ENCODE measurements at regions not wholly inside any gene's neighbourhood (a gene's known extent, or its start where the extent isn't known, plus 50 kb on each side); places are given as distances from the start of the nearest gene placed in this dataset.
"Not testable (repeated sequence)": the region's sequence is repeated elsewhere in the genome, so short reads cannot be mapped to it uniquely, and the experiment has no call there.

DNA sequence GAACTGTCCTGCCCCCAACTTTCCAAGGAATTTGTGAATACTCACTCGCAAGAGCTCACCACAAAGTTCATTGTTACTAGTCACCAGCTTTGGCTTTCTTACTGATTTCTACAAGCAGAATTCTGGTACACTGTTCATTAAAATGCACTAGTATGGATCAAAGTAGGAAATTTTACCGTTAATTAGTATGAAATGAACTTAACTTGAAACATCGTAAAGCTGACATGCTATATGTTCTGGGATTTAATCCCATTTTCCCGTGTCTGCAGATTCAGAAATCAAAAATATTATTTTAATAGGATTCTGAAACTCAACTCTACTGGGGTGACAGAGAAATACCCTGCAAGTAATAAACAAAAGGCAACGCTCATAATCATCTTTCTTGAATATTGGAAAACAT is 399.3 kb downstream of the DOK5 start:
- FAIRE-seq (no peak), DNase-seq (ENCODE audit: low spot score) (no peak)

- no peak for FAIRE-seq
- DNase-seq (ENCODE audit: low spot score), result no peak
These were observed 397.0 kb downstream of the DOK5 start for GRCh38 chr20:54872440-54872839.

- no peak for DNase-seq (ENCODE audit: low spot score)
- no peak for FAIRE-seq
These were observed 394.4 kb downstream of the DOK5 start for GRCh38 chr20:54869765-54870164.

DNA sequence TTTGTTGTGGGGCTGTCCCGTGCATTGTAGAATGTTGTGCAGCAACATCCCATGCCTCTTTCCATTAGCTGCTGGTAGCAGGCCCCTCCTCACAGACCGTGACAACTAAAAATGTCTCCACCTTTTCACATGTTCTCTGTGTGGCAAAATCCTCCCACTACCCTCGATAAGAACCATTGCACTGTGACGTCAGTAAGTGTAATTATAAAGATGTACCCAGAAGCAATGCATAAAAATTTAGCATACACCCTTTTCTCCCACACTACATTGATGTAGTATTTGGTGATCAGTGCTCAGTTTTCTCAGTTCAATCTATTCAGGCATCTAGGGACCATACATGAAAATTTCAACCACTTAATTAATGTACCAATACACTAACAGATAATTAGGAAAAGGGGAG is 389.9 kb downstream of the DOK5 start:
- FAIRE-seq, result no peak

DNA sequence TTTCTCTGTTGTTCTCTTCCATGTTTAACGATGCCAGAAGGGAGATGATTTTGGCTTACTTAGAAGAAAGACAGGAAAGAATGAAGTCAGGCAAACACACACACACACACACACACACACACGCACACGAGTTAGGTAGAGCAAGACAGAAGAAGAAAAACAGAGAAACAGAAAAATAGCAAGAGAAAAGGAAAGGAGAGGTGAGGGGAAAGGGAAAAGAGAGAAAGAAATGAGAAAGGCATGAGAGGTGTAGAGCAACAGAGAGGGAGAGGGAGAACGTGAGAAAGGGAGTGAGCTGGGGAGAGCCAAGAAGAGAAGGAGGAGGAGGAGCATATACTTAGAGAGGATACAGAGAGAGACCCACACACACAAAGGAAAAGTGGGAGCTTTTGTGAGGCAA is 385.3 kb downstream of the DOK5 start:
- no peak for FAIRE-seq
- DNase-seq (ENCODE audit: low spot score), result no peak

More for the DNA sequence above, 389.9 kb downstream of the DOK5 start:
- no peak for DNase-seq (ENCODE audit: low spot score)

- FAIRE-seq (no peak), DNase-seq (ENCODE audit: low spot score) (no peak)
These were observed 380.8 kb downstream of the DOK5 start for GRCh38 chr20:54856202-54856601.

DNA sequence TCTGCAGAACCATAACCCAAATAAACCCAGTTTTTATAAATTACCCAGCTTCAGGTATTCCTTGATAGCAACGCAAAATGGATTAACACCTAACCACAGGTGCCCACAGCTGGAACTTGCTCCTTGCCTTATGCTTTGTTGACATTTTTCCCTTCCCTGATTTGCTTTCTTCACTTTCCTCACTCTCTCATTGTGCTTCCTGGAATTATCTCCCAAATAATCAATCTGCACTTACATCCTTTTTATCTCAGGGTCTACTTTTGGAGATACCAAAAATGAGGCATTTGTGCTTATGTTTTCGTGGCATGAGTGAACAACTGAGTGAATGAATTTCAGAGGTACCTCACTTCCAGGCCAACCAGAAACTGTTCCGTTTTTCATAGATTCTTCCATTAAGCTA is 374.3 kb downstream of the DOK5 start:
- FAIRE-seq (no peak), DNase-seq (ENCODE audit: low spot score) (no peak)

- FAIRE-seq, result no peak
- DNase-seq (ENCODE audit: low spot score), result no peak
These were observed 373.7 kb downstream of the DOK5 start for GRCh38 chr20:54848984-54849538.

DNA sequence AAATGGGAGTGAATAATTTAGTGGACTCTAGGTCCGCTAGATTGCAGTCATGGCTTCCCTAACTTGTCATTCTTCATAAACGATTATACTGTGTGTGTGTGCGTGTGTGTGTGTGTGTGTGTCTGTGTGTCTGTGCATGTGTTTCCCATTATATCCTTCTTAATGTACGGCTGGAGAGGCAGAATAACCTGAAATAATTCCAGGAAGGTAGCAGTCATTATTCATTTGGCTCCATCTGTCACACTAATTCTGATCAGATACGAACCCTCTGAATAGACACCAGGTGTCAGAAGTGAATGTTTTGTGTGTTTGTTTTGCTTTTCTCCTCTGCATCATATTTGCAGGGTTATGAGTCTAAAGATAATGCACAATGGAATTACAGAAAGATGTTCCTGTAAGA is 372.9 kb downstream of the DOK5 start:
- no peak for DNase-seq (ENCODE audit: low spot score)
- no peak for FAIRE-seq

- FAIRE-seq, result no peak
- no peak for DNase-seq (ENCODE audit: low spot score)
These were observed 371.6 kb downstream of the DOK5 start for GRCh38 chr20:54846948-54847347.

DNA sequence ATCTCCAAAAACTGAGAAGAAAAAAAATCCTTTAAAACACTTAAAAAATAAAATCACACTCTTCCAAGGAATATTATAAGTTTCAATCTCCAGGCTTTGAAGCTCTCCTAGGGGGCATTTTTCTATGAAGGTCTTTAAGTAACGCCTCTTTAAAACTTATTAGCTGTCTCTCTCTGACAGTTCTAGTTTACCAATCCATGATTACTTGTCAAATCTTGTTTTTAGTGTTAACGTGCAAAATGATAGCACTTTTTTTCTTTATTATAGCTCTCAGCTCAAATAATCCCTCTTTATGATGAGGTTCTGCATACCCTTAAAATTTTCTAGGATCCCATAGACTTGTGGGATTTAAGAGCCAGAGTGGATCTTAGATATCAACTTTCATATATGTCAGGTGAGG is 369.0 kb downstream of the DOK5 start:
- FAIRE-seq (no peak), DNase-seq (ENCODE audit: low spot score) (no peak)

GRCh38 chr20:54843865-54844264 is 368.5 kb downstream of the DOK5 start:
- FAIRE-seq (no peak), DNase-seq (ENCODE audit: low spot score) (no peak)

GRCh38 chr20:54843431-54843830 is 368.0 kb downstream of the DOK5 start:
- DNase-seq (ENCODE audit: low spot score), result no peak
- no peak for FAIRE-seq

DNA sequence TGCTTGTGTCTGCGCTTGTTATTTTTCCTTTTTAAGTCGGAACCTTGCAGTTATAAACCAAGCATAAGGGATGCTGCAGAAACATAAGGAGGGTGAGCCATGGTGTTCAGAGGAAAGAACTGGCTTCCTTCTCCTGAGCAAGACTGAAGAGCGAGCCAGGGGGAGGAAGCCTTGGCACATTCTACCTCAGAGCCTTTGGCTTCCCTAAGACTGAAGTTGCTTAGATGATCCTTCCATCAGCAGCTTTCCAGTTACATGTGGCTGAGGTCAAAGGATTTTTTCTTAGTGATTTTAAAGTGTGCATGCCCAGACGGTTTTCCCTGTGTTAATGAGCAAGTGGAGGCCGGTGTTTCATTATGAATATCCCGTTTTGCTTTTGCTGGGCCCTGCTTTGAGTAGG is 363.8 kb downstream of the DOK5 start:
- no peak for DNase-seq (ENCODE audit: low spot score)
- FAIRE-seq, result no peak

- DNase-seq (ENCODE audit: low spot score) (no peak), FAIRE-seq (no peak)
These were observed 361.8 kb downstream of the DOK5 start for GRCh38 chr20:54837226-54837625.

DNA sequence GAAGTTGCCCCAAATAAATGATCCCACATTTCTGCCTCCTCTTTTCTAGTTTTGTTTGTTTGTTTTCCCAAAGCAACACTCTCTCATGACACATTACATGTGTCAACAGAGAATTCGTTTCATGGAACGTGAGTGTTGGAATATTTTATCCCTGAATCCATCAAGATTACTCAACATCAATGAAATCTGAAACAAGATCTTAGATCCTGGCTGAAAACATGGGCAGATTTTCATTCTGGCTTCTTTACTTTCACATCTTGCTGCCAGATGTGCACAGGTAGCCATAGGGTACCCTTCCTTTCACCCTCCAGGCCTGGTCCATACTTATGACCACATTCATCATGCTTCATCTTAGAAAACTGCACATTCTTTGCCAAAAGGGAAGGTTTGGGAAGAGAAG is 347.0 kb downstream of the DOK5 start:
- DNase-seq (ENCODE audit: low spot score), result no peak
- FAIRE-seq, result no peak

DNA sequence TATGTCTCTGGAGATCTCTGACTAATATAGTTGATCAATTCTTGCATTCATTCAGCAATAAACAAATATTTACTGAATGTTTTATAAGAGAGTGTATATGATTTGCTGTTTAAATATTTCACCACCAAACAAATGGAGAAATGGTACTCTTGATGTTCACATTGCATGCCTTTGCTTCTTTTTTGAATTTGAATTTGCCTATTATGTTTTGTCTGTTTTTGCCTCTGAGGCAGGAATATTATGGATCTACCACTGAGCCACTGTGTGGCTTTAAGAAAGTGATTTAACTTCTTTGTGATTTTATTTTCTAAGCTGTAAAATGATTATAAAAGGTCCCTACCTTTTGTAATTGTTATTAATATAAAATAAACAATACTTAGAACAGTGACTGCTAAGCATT is 345.0 kb downstream of the DOK5 start:
- no peak for FAIRE-seq

DNA sequence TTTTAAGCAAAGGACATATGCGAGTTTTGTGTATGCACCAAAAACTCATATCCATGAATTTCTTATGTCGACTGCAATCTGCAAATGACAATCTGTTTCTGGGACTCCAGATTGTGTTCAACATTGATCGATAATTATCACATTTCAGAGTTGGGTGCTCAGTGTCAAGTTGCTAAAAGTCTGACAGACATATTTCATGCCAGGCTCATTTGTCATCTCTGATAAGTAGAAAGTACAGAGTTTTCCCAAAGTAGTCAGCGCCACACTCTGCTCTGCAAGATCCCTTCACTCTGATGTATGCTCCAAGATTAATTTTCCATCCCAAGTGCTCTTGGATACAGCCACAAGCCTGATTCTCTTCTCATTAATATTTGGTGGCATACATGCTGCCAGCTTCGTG is 331.1 kb downstream of the DOK5 start:
- peak; percentile 59 for FAIRE-seq
- DNase-seq (ENCODE audit: low spot score), result no peak

More for the DNA sequence above, 345.0 kb downstream of the DOK5 start:
- no peak for DNase-seq (ENCODE audit: low spot score)

GRCh38 chr20:54794874-54795273 is 319.5 kb downstream of the DOK5 start:
- no peak for FAIRE-seq
- no peak for DNase-seq (ENCODE audit: low spot score)

DNA sequence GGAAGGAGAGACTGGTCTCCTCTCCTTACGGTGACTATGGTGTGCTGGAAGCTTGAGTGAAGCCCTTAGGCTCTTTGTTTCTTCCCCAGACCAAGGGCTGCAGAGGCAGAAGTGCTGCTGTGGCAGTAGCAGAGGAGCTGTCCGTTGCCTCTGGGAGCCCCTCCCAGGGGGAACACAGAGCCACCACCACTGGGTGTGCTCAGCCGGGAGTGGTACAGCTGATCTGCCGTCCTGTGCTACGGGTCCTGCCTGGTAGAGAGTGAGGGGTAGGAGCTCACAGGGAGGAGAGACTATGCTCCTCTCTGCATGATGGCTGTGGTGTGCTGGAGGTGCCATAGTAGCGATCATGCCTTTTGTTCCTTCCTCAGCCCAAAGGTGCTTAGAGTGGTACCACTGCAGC is 318.7 kb downstream of the DOK5 start:
- FAIRE-seq (no peak), DNase-seq (ENCODE audit: low spot score) (no peak)

GRCh38 chr20:54793291-54793992 is 318.0 kb downstream of the DOK5 start:
- DNase-seq (ENCODE audit: low spot score) (no peak), FAIRE-seq (no peak)

GRCh38 chr20:54792688-54793087 is 317.3 kb downstream of the DOK5 start:
- no peak for FAIRE-seq

DNA sequence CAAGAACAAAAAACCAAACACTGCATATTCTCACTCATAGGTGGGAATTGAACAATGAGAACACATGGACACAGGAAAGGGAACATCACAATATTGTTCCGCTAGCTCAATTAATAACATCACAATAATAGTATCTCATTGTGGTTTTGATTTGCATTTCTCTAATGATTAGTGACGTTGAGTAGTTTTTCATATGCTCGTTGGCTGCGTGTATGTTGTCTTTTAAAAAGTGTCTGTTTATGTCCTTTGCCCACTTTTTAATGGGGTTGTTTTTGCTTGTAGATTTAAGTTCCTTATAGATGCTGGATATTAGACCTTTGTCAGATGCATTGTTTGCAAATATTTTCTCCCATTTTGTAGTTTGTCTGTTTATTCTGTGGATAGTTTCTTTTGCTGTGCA is 312.9 kb downstream of the DOK5 start:
- not testable (repeated sequence) for FAIRE-seq; DNase-seq (ENCODE audit: low spot score)

More at GRCh38 chr20:54792688-54793087, 317.3 kb downstream of the DOK5 start:
- DNase-seq (ENCODE audit: low spot score), result no peak
